IPS-20b (cell line): ENCODE measurements at regions not wholly inside any gene's neighbourhood (a gene's known extent, or its start where the extent isn't known, plus 50 kb on each side); places are given as distances from the start of the nearest gene placed in this dataset.
"Not testable (repeated sequence)": the region's sequence is repeated elsewhere in the genome, so short reads cannot be mapped to it uniquely, and the experiment has no call there.

Experiments used
- H3K27ac ChIP-seq: one replicate; pipeline ENCODE4 v1.5.1; 2013; ENCODE audit warnings: low read length
- H3K27me3 ChIP-seq: 2 replicates; pipeline ENCODE4 v1.6.1; 2013; ENCODE audit warnings: mild to moderate bottlenecking, low read length, inconsistent platforms; ENCODE audit not compliant: insufficient read depth
- H3K36me3 ChIP-seq: 2 replicates; pipeline ENCODE4 v1.6.1; 2013; ENCODE audit warnings: low read depth, mild to moderate bottlenecking, inconsistent platforms, low read length, moderate library complexity; ENCODE audit not compliant: insufficient read depth
- H3K4me1 ChIP-seq: 2 replicates; pipeline ENCODE4 v1.6.1; 2013; ENCODE audit warnings: mild to moderate bottlenecking, control low read depth, inconsistent platforms, low read length, moderate library complexity; ENCODE audit not compliant: insufficient read depth
- H3K4me3 ChIP-seq: 2 replicates; pipeline ENCODE4 v1.5.1; 2013; ENCODE audit warnings: mild to moderate bottlenecking, low read length, inconsistent platforms
- H3K9ac ChIP-seq: 2 replicates; pipeline ENCODE4 v1.6.1; 2013; ENCODE audit warnings: low read depth, mild to moderate bottlenecking, inconsistent platforms, low read length, moderate library complexity
- H3K9me3 ChIP-seq: 2 replicates; pipeline ENCODE4 v1.6.1; 2013; ENCODE audit warnings: mild to moderate bottlenecking, low read depth, low read length, inconsistent platforms; ENCODE audit not compliant: insufficient read depth

- H3K4me3 ChIP-seq: no peak overlapping the region
- no peak overlapping the region for H3K9ac ChIP-seq
- H3K27me3 ChIP-seq: no peaks in the 10 kb centered on the region
- H3K4me1 ChIP-seq: no peaks in the 10 kb centered on the region
- H3K27ac ChIP-seq: no peak overlapping the region
- no peaks in the 10 kb centered on the region for H3K36me3 ChIP-seq
- H3K9me3 ChIP-seq: no peaks in the 10 kb centered on the region
Observed at GRCh38 chr9:26125693-26126092, 447.4 kb upstream of the TUSC1 start.

GRCh38 chr9:26116085-26116484, 437.8 kb upstream of the TUSC1 start:
- not testable (repeated sequence) for H3K9me3 ChIP-seq, H3K9ac ChIP-seq, H3K27me3 ChIP-seq, H3K4me3 ChIP-seq, H3K4me1 ChIP-seq, H3K36me3 ChIP-seq, H3K27ac ChIP-seq

GRCh38 chr9:26112724-26113123, 434.5 kb upstream of the TUSC1 start:
- Histone ChIP-seq H3K27ac (no peak overlapping the region), H3K27me3 (no peaks in the 10 kb centered on the region), H3K9me3 (no peaks in the 10 kb centered on the region), H3K4me3 (no peak overlapping the region), H3K9ac (no peak overlapping the region), H3K4me1 (no peaks in the 10 kb centered on the region), H3K36me3 (no peaks in the 10 kb centered on the region)

GRCh38 chr9:26086396-26086795, 408.2 kb upstream of the TUSC1 start:
- Histone ChIP-seq H3K27me3 (no peaks in the 10 kb centered on the region), H3K9ac (no peak overlapping the region), H3K4me1 (no peaks in the 10 kb centered on the region), H3K9me3 (no peaks in the 10 kb centered on the region), H3K36me3 (no peaks in the 10 kb centered on the region), H3K27ac (no peak overlapping the region), H3K4me3 (no peak overlapping the region)

- Histone ChIP-seq H3K36me3 (no peaks in the 10 kb centered on the region), H3K27ac (no peak overlapping the region), H3K27me3 (no peaks in the 10 kb centered on the region), H3K4me3 (no peak overlapping the region), H3K9me3 (no peaks in the 10 kb centered on the region), H3K4me1 (no peaks in the 10 kb centered on the region), H3K9ac (no peak overlapping the region)
Observed at GRCh38 chr9:26081847-26082246, 403.6 kb upstream of the TUSC1 start.

- Histone ChIP-seq H3K27ac (no peak overlapping the region), H3K4me1 (no peaks in the 10 kb centered on the region), H3K4me3 (no peak overlapping the region), H3K9ac (no peak overlapping the region), H3K36me3 (no peaks in the 10 kb centered on the region), H3K27me3 (no peaks in the 10 kb centered on the region), H3K9me3 (no peaks in the 10 kb centered on the region)
Observed at GRCh38 chr9:26078706-26079105, 400.5 kb upstream of the TUSC1 start.

GRCh38 chr9:26077860-26078259, 399.6 kb upstream of the TUSC1 start:
- Histone ChIP-seq H3K36me3 (no peaks in the 10 kb centered on the region), H3K9ac (no peak overlapping the region), H3K4me1 (no peaks in the 10 kb centered on the region), H3K27me3 (no peaks in the 10 kb centered on the region), H3K4me3 (no peak overlapping the region), H3K9me3 (no peaks in the 10 kb centered on the region; the same call in 1 of the 2 replicates), H3K27ac (no peak overlapping the region)

GRCh38 chr9:26067608-26068007, 389.4 kb upstream of the TUSC1 start:
- no peaks in the 10 kb centered on the region for H3K27me3 ChIP-seq
- no peak overlapping the region for H3K9ac ChIP-seq
- no peak overlapping the region for H3K4me3 ChIP-seq
- H3K27ac ChIP-seq: no peak overlapping the region
- no peaks in the 10 kb centered on the region for H3K4me1 ChIP-seq
- no peaks in the 10 kb centered on the region for H3K9me3 ChIP-seq
- H3K36me3 ChIP-seq: no peaks in the 10 kb centered on the region

- Histone ChIP-seq H3K27me3 (no peaks in the 10 kb centered on the region), H3K27ac (no peak overlapping the region), H3K4me1 (no peaks in the 10 kb centered on the region; the same call in 1 of the 2 replicates), H3K9ac (no peak overlapping the region), H3K36me3 (no peaks in the 10 kb centered on the region), H3K4me3 (no peak overlapping the region), H3K9me3 (no peaks in the 10 kb centered on the region)
Observed at GRCh38 chr9:26066237-26066636, 388.0 kb upstream of the TUSC1 start.

- H3K4me3 ChIP-seq: no peak overlapping the region
- no peaks in the 10 kb centered on the region for H3K36me3 ChIP-seq
- H3K27ac ChIP-seq: no peak overlapping the region
- H3K9me3 ChIP-seq: no peaks in the 10 kb centered on the region
- H3K9ac ChIP-seq: no peak overlapping the region
- no peaks in the 10 kb centered on the region for H3K27me3 ChIP-seq
- H3K4me1 ChIP-seq: peaks cover 9% of the 10 kb centered on the region; the same call in 1 of the 2 replicates
Observed at GRCh38 chr9:26061948-26062575, 383.8 kb upstream of the TUSC1 start.

GRCh38 chr9:26058111-26058895, 380.1 kb upstream of the TUSC1 start:
- H3K9ac ChIP-seq: no peak overlapping the region
- no peaks in the 10 kb centered on the region for H3K36me3 ChIP-seq
- H3K4me3 ChIP-seq: no peak overlapping the region
- H3K27me3 ChIP-seq: no peaks in the 10 kb centered on the region
- no peaks in the 10 kb centered on the region for H3K9me3 ChIP-seq
- peaks cover 9% of the 10 kb centered on the region; the same call in 1 of the 2 replicates for H3K4me1 ChIP-seq
- H3K27ac ChIP-seq: no peak overlapping the region

- H3K27me3 ChIP-seq: no peaks in the 10 kb centered on the region
- no peak overlapping the region for H3K27ac ChIP-seq
- H3K9me3 ChIP-seq: no peaks in the 10 kb centered on the region
- H3K9ac ChIP-seq: no peak overlapping the region
- peaks cover 9% of the 10 kb centered on the region; the same call in 1 of the 2 replicates for H3K4me1 ChIP-seq
- no peaks in the 10 kb centered on the region for H3K36me3 ChIP-seq
- H3K4me3 ChIP-seq: no peak overlapping the region
Observed at GRCh38 chr9:26057050-26057449, 378.8 kb upstream of the TUSC1 start.
